ENCODE measurements at regions not wholly inside any gene's neighbourhood (a gene's known extent, or its start where the extent isn't known, plus 50 kb on each side); places are given as distances from the start of the nearest gene placed in this dataset.
"Not testable (repeated sequence)": the region's sequence is repeated elsewhere in the genome, so short reads cannot be mapped to it uniquely, and the experiment has no call there.

GRCh38 chr7:142439739-142440138 lies 181.9 kb upstream of the PRSS58 start:
- DNase-seq: no peak

GRCh38 chr7:142438923-142439515 lies 181.2 kb upstream of the PRSS58 start:
- no peak for DNase-seq

GRCh38 chr7:142438235-142438922 lies 180.5 kb upstream of the PRSS58 start:
- DNase-seq: no peak

- DNase-seq: no peak
These were observed 179.9 kb upstream of the PRSS58 start for GRCh38 chr7:142437741-142438140.

- no peak for DNase-seq
These were observed 178.7 kb upstream of the PRSS58 start for GRCh38 chr7:142436601-142437000.

- DNase-seq: not testable (repeated sequence)
These were observed 177.7 kb upstream of the PRSS58 start for GRCh38 chr7:142435606-142436005.

- DNase-seq: no peak
These were observed 176.9 kb upstream of the PRSS58 start for GRCh38 chr7:142434666-142435167.

GRCh38 chr7:142434133-142434532 lies 176.3 kb upstream of the PRSS58 start:
- not testable (repeated sequence) for DNase-seq

GRCh38 chr7:142432377-142432776 lies 174.5 kb upstream of the PRSS58 start:
- DNase-seq: no peak

GRCh38 chr7:142431491-142431890 lies 173.6 kb upstream of the PRSS58 start:
- no peak for DNase-seq

- DNase-seq: no peak
These were observed 170.2 kb upstream of the PRSS58 start for GRCh38 chr7:142428094-142428493.

- DNase-seq: no peak
These were observed 167.4 kb upstream of the PRSS58 start for GRCh38 chr7:142425281-142425680.

GRCh38 chr7:142422621-142423020 lies 164.8 kb upstream of the PRSS58 start:
- no peak for DNase-seq

- no peak for DNase-seq
These were observed 162.9 kb upstream of the PRSS58 start for GRCh38 chr7:142420554-142421362.

- DNase-seq: no peak
These were observed 160.5 kb upstream of the PRSS58 start for GRCh38 chr7:142418326-142418725.

GRCh38 chr7:142414915-142415314 lies 157.1 kb upstream of the PRSS58 start:
- no peak for DNase-seq

GRCh38 chr7:142414135-142414534 lies 156.3 kb upstream of the PRSS58 start:
- DNase-seq: no peak

GRCh38 chr7:142413280-142414000 lies 155.6 kb upstream of the PRSS58 start:
- no peak for DNase-seq

- DNase-seq: no peak
These were observed 154.8 kb upstream of the PRSS58 start for GRCh38 chr7:142412551-142413193.

GRCh38 chr7:142409471-142409870 lies 151.6 kb upstream of the PRSS58 start:
- no peak for DNase-seq

GRCh38 chr7:142408794-142409193 lies 150.9 kb upstream of the PRSS58 start:
- no peak for DNase-seq

Data from occipital lobe (tissue), 1 donor.